GM21825 (cell line): ENCODE measurements at regions not wholly inside any gene's neighbourhood (a gene's known extent, or its start where the extent isn't known, plus 50 kb on each side); places are given as distances from the start of the nearest gene placed in this dataset.
"Not testable (repeated sequence)": the region's sequence is repeated elsewhere in the genome, so short reads cannot be mapped to it uniquely, and the experiment has no call there.

Experiments used
- ATAC-seq: cut with Tn5 transposase; IDR thresholded peaks from one replicate; pipeline ENCODE4 v1.9.1; 2021; ENCODE audit warnings: mild to moderate bottlenecking, moderate library complexity; ENCODE audit not compliant: unreplicated experiment

- no peak for ATAC-seq
Measured at GRCh38 chr6:131424475-131424874, 148.6 kb upstream of the ARG1 start.

GRCh38 chr6:131427434-131428058 lies 145.5 kb upstream of the ARG1 start:
- no peak for ATAC-seq

- ATAC-seq: no peak
Measured at GRCh38 chr6:131430531-131430930, 142.5 kb upstream of the ARG1 start.

GRCh38 chr6:131431718-131432117 lies 141.3 kb upstream of the ARG1 start:
- ATAC-seq: no peak

GRCh38 chr6:131433927-131434326 lies 139.1 kb upstream of the ARG1 start:
- ATAC-seq: no peak

- no peak for ATAC-seq
Measured at GRCh38 chr6:131436358-131436757, 136.7 kb upstream of the ARG1 start.

GRCh38 chr6:131443014-131443413 lies 130.0 kb upstream of the ARG1 start:
- ATAC-seq: no peak

- no peak for ATAC-seq
Measured at GRCh38 chr6:131443514-131443913, 129.5 kb upstream of the ARG1 start.

GRCh38 chr6:131445356-131445755 lies 127.7 kb upstream of the ARG1 start:
- not testable (repeated sequence) for ATAC-seq

- ATAC-seq: no peak
Measured at GRCh38 chr6:131450861-131451260, 122.2 kb upstream of the ARG1 start.

GRCh38 chr6:131451321-131452144 lies 121.5 kb upstream of the ARG1 start:
- ATAC-seq: no peak

- ATAC-seq: no peak
Measured at GRCh38 chr6:131453803-131454202, 119.2 kb upstream of the ARG1 start.

- no peak for ATAC-seq
Measured at GRCh38 chr6:131456565-131456964, 116.5 kb upstream of the ARG1 start.

- no peak for ATAC-seq
Measured at GRCh38 chr6:131459005-131459404, 114.0 kb upstream of the ARG1 start.

- no peak for ATAC-seq
Measured at GRCh38 chr6:131460614-131461000, 112.4 kb upstream of the ARG1 start.

- ATAC-seq: no peak
Measured at GRCh38 chr6:131469130-131469529, 103.9 kb upstream of the ARG1 start.

- no peak for ATAC-seq
Measured at GRCh38 chr6:131470534-131470933, 102.5 kb upstream of the ARG1 start.

GRCh38 chr6:131471331-131471730 lies 101.7 kb upstream of the ARG1 start:
- no peak for ATAC-seq

GRCh38 chr6:131473303-131473702 lies 99.7 kb upstream of the ARG1 start:
- not testable (repeated sequence) for ATAC-seq

- no peak for ATAC-seq
Measured at GRCh38 chr6:131476362-131476761, 96.7 kb upstream of the ARG1 start.

GRCh38 chr6:131478740-131479211 lies 94.2 kb upstream of the ARG1 start:
- not testable (repeated sequence) for ATAC-seq

- no peak for ATAC-seq
Measured at GRCh38 chr6:131486608-131487007, 86.4 kb upstream of the ARG1 start.
